CD4-positive, alpha-beta memory T cell (primary cell): ENCODE measurements at regions not wholly inside any gene's neighbourhood (a gene's known extent, or its start where the extent isn't known, plus 50 kb on each side); places are given as distances from the start of the nearest gene placed in this dataset.

Experiments used
- CTCF ChIA-PET: fragments of 350-600 bp; sonication (Branson Sonifier 250); formaldehyde crosslinking; loops from one replicate; lab custom pipeline; 2021; ENCODE audit warnings: inconsistent platforms; ENCODE audit not compliant: partially characterized antibody; lab: Charles Lee
- POLR2A ChIA-PET: fragments of 350-600 bp; sonication (Branson Sonifier 250); formaldehyde crosslinking; loops from one replicate; lab custom pipeline; 2021; ENCODE audit not compliant: partially characterized antibody; lab: Charles Lee
- DNase-seq, 5 donors: peaks; one replicate each; pipeline versions ENCODE4 v3.0.0 to v3.0.0-alpha.2; 2020 to 2022; ENCODE audit warnings: mixed read lengths in 1 of 5
- H3K27ac ChIP-seq: one replicate; pipeline ENCODE4 v1.7.0; 2013; ENCODE audit warnings: low read depth, low read length
- H3K27me3 ChIP-seq: 2 replicates; pipeline ENCODE4 v1.7.0; 2013; ENCODE audit warnings: mild to moderate bottlenecking, low read length, moderate library complexity; ENCODE audit not compliant: insufficient read depth
- H3K36me3 ChIP-seq: 2 replicates; pipeline ENCODE4 v1.7.0; 2013; ENCODE audit warnings: mild to moderate bottlenecking, low read length, moderate library complexity; ENCODE audit not compliant: insufficient read depth
- H3K4me1 ChIP-seq: 2 replicates; pipeline ENCODE4 v1.7.0; 2013; ENCODE audit warnings: mild to moderate bottlenecking, low read length, moderate library complexity; ENCODE audit not compliant: insufficient read depth
- H3K4me3 ChIP-seq, 2 donors: one replicate each; pipeline ENCODE4 v1.7.0; 2013; ENCODE audit warnings: low read length in 2 of 2, mild to moderate bottlenecking in 1 of 2
- H3K9me3 ChIP-seq, 2 donors: one replicate each; pipeline ENCODE4 v1.7.0; 2013; ENCODE audit warnings: low read length in 2 of 2, control low read depth in 1 of 2; ENCODE audit not compliant: control insufficient read depth in 1 of 2
- H3K27ac Mint-ChIP-seq, 7 donors: one replicate each; pipeline ENCODE4 v1.8.0; 2020 to 2021; ENCODE audit warnings: mixed read lengths in 7 of 7, mild to moderate bottlenecking in 6 of 7, inconsistent platforms in 3 of 7, moderate library complexity in 3 of 7
- H3K27me3 Mint-ChIP-seq, 2 donors: one replicate each; pipeline ENCODE4 v1.8.0; 2020 to 2021; ENCODE audit warnings: mixed read lengths in 2 of 2
- H3K36me3 Mint-ChIP-seq, 2 donors: one replicate each; pipeline ENCODE4 v1.8.0; 2020 to 2021; ENCODE audit warnings: mixed read lengths in 2 of 2, inconsistent platforms in 1 of 2, mild to moderate bottlenecking in 1 of 2
- H3K4me1 Mint-ChIP-seq, 4 donors: one replicate each; pipeline ENCODE4 v1.8.0; 2020 to 2021; ENCODE audit warnings: mixed read lengths in 4 of 4, mild to moderate bottlenecking in 1 of 4
- H3K4me3 Mint-ChIP-seq, 8 donors: one replicate each; pipeline ENCODE4 v1.8.0; 2020 to 2021; ENCODE audit warnings: mixed read lengths in 8 of 8, mild to moderate bottlenecking in 7 of 8, moderate library complexity in 6 of 8, inconsistent platforms in 3 of 8
- H3K9me3 Mint-ChIP-seq, 8 donors: one replicate each; pipeline ENCODE4 v1.8.0; 2020 to 2021; ENCODE audit warnings: mixed read lengths in 8 of 8, mild to moderate bottlenecking in 5 of 8, inconsistent platforms in 3 of 8, moderate library complexity in 1 of 8
- intact Hi-C: fragments of 100-400 bp; cut with micrococcal nuclease; formaldehyde crosslinking; loops from one replicate; pipeline ENCODE4 v1.15.1; 2023

DNA sequence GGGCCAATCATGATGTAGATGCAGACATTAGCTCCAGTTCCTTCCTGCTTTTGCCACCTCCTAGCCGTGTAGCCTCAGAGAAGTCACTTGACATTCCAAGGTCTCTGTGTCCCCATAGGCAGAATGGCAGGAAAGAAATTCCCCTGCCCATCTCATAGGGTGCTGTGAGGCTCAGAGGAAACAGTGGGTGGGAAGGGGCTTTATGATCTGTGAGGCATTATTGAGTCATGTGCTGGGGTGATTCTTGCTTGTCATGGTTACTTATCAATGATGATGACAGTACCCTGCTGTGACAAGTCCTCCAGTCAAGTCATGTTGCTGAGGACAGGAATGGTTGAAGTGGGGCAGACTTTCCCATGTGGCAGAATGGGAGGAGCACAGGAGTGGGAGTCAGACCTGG lies 63.7 kb downstream of the MSX1 start:
- POLR2A ChIA-PET: no interaction called here
- CTCF ChIA-PET: no interaction called here

DNA sequence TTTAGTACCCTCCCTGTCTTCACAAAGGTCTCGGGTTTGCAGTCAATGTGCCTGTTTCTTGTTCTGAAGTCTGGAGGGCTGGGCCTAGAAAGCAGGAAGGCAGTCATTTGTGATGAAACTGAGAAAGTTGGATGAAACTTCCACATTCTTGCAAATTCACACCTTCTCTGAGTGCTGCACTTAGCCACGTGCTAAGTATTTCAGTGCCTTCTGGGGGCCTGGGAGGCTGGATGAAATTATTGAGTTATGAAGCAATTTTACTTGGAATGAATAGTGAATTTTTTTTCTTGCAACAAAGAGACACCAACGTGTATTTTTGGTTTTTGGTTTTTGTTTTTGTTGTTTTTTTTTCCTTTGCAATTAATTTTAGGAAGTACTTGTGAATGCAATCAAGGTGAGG lies 71.2 kb downstream of the MSX1 start:
- DNase-seq: no peak
- Mint-ChIP-seq H3K36me3 (no peaks in the 10 kb centered on the region), H3K27ac (no peak overlapping the region), H3K4me1 (no peaks in the 10 kb centered on the region), H3K27me3 (peaks cover 2 to 13% of the 10 kb centered on the region in 2 donors), H3K4me3 (no peak overlapping the region), H3K9me3 (peaks cover 0 to 12% (median 2%) of the 10 kb centered on the region in 8 donors)
- Histone ChIP-seq H3K27ac (no peak overlapping the region), H3K4me3 (no peak overlapping the region), H3K9me3 (no peaks in the 10 kb centered on the region), H3K36me3 (no peaks in the 10 kb centered on the region), H3K27me3 (no peaks in the 10 kb centered on the region), H3K4me1 (no peaks in the 10 kb centered on the region)
- intact Hi-C loops: no loop called here
- CTCF ChIA-PET: no interaction called here
- POLR2A ChIA-PET: no interaction called here

More for the DNA sequence above, 63.7 kb downstream of the MSX1 start:
- no peaks in the 10 kb centered on the region for H3K27me3 ChIP-seq
- Mint-ChIP-seq H3K27me3 (peaks cover 7 to 15% of the 10 kb centered on the region in 2 donors), H3K9me3 (peaks cover 0 to 6% (median under 1%) of the 10 kb centered on the region in 8 donors), H3K27ac (no peak overlapping the region), H3K4me3 (no peak overlapping the region), H3K4me1 (peaks cover 0 to 6% (median 3%) of the 10 kb centered on the region in 4 donors), H3K36me3 (no peaks in the 10 kb centered on the region)
- no peak for DNase-seq
- H3K36me3 ChIP-seq: no peaks in the 10 kb centered on the region
- H3K4me3 ChIP-seq: no peak overlapping the region
- no peaks in the 10 kb centered on the region for H3K9me3 ChIP-seq
- peaks cover 15% of the 10 kb centered on the region for H3K4me1 ChIP-seq
- H3K27ac ChIP-seq: no peak overlapping the region
- intact Hi-C loops: no loop called here

DNA sequence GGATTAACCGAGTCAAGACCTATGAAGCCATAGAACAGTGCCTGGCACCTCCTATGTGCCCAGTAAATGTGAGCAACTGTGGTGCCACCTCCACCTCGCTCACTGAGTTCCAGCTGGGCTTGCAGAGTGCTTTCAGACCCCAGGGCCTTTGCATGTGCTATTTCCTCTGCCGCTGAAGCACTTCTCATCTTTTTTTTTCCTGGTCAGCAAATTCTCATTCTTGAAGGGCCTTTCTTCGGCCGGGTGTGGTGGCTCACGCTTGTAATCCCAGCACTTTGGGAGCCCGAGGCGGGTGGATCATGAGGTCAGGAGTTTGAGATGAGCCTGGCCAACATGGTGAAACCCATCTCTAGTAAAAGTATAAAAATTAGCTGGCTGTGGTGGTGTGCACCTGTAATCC lies 76.5 kb downstream of the MSX1 start:
- Histone ChIP-seq H3K9me3 (no peaks in the 10 kb centered on the region), H3K4me1 (no peaks in the 10 kb centered on the region), H3K27ac (no peak overlapping the region), H3K36me3 (no peaks in the 10 kb centered on the region), H3K4me3 (no peak overlapping the region), H3K27me3 (no peaks in the 10 kb centered on the region)
- POLR2A ChIA-PET: no interaction called here
- Mint-ChIP-seq H3K9me3 (peaks cover 0 to 4% (median 0%) of the 10 kb centered on the region in 8 donors), H3K27me3 (peaks cover 0 to 7% of the 10 kb centered on the region in 2 donors), H3K4me3 (no peak overlapping the region), H3K36me3 (no peaks in the 10 kb centered on the region), H3K27ac (no peak overlapping the region), H3K4me1 (no peaks in the 10 kb centered on the region)
- intact Hi-C loops: no loop called here
- DNase-seq: no peak
- CTCF ChIA-PET: no interaction called here

DNA sequence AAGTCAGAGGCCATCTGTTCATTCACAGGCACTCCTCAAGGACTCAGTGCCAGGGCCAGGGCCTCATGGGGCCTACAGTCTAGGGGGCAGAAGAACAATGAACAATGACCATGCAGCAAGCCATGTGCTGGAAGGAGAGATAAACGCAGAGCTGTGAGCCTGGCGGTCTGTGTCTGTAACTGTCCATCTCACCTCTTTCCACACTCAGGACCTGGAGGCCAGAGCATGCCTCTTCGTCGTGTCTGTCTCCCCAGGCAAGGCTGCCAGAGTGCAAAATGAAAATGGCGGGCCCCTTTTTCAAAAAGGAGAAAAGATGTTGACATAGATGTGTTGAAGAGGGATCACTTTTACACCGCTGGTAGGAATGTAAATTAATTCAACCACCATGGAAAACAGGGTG lies 78.5 kb downstream of the MSX1 start:
- H3K4me3 ChIP-seq: no peak overlapping the region
- DNase-seq: no peak
- POLR2A ChIA-PET: no interaction called here
- Mint-ChIP-seq H3K4me1 (no peaks in the 10 kb centered on the region), H3K27me3 (peaks cover 0 to 8% of the 10 kb centered on the region in 2 donors), H3K27ac (no peak overlapping the region), H3K9me3 (peaks cover 0 to 4% (median 0%) of the 10 kb centered on the region in 8 donors), H3K4me3 (no peak overlapping the region), H3K36me3 (no peaks in the 10 kb centered on the region)
- no peaks in the 10 kb centered on the region for H3K4me1 ChIP-seq
- no peaks in the 10 kb centered on the region for H3K27me3 ChIP-seq
- intact Hi-C loops: no loop called here
- H3K27ac ChIP-seq: no peak overlapping the region
- no peaks in the 10 kb centered on the region for H3K9me3 ChIP-seq
- CTCF ChIA-PET: no interaction called here
- H3K36me3 ChIP-seq: no peaks in the 10 kb centered on the region

DNA sequence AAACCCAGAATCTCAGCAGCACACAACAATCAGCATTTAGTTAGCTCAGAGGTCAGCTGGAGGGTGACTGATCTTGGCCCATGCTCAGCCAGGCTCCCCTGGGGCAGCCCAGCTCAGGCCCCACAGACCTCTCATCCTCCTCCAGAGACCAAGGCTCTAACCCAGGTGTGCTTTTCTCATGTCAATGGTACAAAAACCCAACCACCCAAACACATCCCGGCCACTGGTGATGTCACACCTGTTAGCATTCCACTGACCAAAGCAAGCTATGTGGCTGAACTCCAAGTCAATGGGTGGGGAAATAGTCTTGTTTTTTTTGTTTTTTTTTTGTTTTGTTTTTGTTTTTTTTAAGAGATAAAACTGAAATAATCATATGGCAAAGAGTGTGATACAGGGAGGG lies 77.5 kb downstream of the CYTL1 start:
- Histone ChIP-seq H3K4me3 (no peak overlapping the region), H3K27me3 (no peaks in the 10 kb centered on the region), H3K9me3 (no peaks in the 10 kb centered on the region), H3K27ac (no peak overlapping the region), H3K36me3 (no peaks in the 10 kb centered on the region), H3K4me1 (peaks cover 17% of the 10 kb centered on the region)
- intact Hi-C loops: no loop called here
- DNase-seq: no peak
- H3K27me3 Mint-ChIP-seq: peaks cover 0 to 4% of the 10 kb centered on the region in 2 donors
- no peaks in the 10 kb centered on the region for H3K36me3 Mint-ChIP-seq
- H3K27ac Mint-ChIP-seq: no peak overlapping the region
- peaks cover 2 to 17% (median 9%) of the 10 kb centered on the region in 4 donors for H3K4me1 Mint-ChIP-seq
- peaks cover 0 to 3% (median 0%) of the 10 kb centered on the region in 8 donors for H3K9me3 Mint-ChIP-seq
- CTCF ChIA-PET: interaction anchor here (0.9 kb wide), 1 partner anchor 13 kb away, joined by 3 read pairs; no protein-coding TSS in a partner anchor
- POLR2A ChIA-PET: no interaction called here
- no peak overlapping the region for H3K4me3 Mint-ChIP-seq

DNA sequence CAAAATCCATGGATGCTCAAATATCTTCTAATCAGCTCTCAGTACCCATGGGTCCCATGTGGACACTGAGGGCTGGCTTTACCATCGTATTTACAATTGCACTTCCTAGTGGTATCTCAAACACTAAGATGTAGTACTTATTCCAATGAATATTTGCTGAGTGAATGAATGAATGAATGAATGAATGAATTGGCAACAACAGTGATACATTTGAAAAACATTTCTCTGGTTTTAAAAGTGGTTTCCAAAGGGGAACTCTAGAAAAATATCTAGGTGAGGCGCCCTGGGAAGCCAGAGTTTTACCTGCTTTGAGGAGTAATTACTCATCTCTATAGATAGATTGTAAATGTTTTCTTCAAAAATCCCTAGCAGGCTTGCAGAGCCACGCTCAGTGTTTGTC lies 76.6 kb downstream of the CYTL1 start:
- no peaks in the 10 kb centered on the region for H3K9me3 ChIP-seq
- no peaks in the 10 kb centered on the region for H3K36me3 Mint-ChIP-seq
- CTCF ChIA-PET: interaction anchor here (0.9 kb wide), 1 partner anchor 14 kb away, joined by 3 read pairs; no protein-coding TSS in a partner anchor
- POLR2A ChIA-PET: no interaction called here
- no peaks in the 10 kb centered on the region for H3K36me3 ChIP-seq
- peaks cover 0 to 4% of the 10 kb centered on the region in 2 donors for H3K27me3 Mint-ChIP-seq
- no peak for DNase-seq
- H3K4me1 ChIP-seq: peaks cover 17% of the 10 kb centered on the region
- H3K4me1 Mint-ChIP-seq: peaks cover 2 to 17% (median 9%) of the 10 kb centered on the region in 4 donors
- no peaks in the 10 kb centered on the region for H3K27me3 ChIP-seq
- H3K27ac ChIP-seq: no peak overlapping the region
- H3K27ac Mint-ChIP-seq: no peak overlapping the region
- intact Hi-C loops: no loop called here
- H3K4me3 Mint-ChIP-seq: no peak overlapping the region
- no peak overlapping the region for H3K4me3 ChIP-seq
- peaks cover 0 to 3% (median 0%) of the 10 kb centered on the region in 8 donors for H3K9me3 Mint-ChIP-seq

DNA sequence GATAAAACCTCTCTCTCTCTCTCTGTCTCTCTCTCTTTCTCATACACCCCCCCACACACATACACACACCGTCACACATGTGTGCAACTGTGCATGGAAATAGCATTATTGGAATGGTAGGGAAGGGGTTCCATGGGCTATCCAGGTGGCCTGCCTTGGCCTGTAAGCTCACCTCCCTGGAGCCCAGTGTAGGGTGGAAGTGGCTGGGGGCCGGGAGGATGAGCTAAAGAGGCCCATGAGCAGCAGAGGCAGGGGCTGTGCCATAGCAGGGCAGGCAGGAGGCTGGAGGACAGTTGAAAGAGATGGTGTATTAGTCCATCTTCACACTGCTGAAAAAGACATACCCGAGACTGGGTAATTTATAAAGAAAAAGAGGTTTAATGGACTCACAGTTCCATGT lies 74.2 kb downstream of the CYTL1 start:
- ChIA-PET CTCF (no interaction called here), POLR2A (no interaction called here)
- H3K4me3 ChIP-seq: no peak overlapping the region
- intact Hi-C loops: no loop called here
- peaks cover 0 to 1% of the 10 kb centered on the region in 2 donors for H3K27me3 Mint-ChIP-seq
- H3K36me3 ChIP-seq: no peaks in the 10 kb centered on the region
- peak overlapping the region in 2 of 7 donors; percentile 53 to 76 for H3K27ac Mint-ChIP-seq
- H3K4me1 ChIP-seq: peaks cover 17% of the 10 kb centered on the region
- H3K27me3 ChIP-seq: no peaks in the 10 kb centered on the region
- no peak for DNase-seq
- peaks cover 2 to 17% (median 9%) of the 10 kb centered on the region in 4 donors for H3K4me1 Mint-ChIP-seq
- H3K27ac ChIP-seq: no peak overlapping the region
- no peaks in the 10 kb centered on the region for H3K9me3 ChIP-seq
- H3K4me3 Mint-ChIP-seq: peak overlapping the region in 1 of 8 donors; percentile 53
- H3K36me3 Mint-ChIP-seq: no peaks in the 10 kb centered on the region
- peaks cover 0 to 3% (median 0%) of the 10 kb centered on the region in 8 donors for H3K9me3 Mint-ChIP-seq
